ENCODE measurements at regions not wholly inside any gene's neighbourhood (a gene's known extent, or its start where the extent isn't known, plus 50 kb on each side); places are given as distances from the start of the nearest gene placed in this dataset.
"Not testable (repeated sequence)": the region's sequence is repeated elsewhere in the genome, so short reads cannot be mapped to it uniquely, and the experiment has no call there.

- peak; percentile 51 for DNase-seq (ENCODE audit: low spot score)
Observed at GRCh38 chr18:57881818-57882413, 78.8 kb upstream of the ATP8B1 start.

GRCh38 chr18:57879924-57880323 lies 76.8 kb upstream of the ATP8B1 start:
- not testable (repeated sequence) for DNase-seq (ENCODE audit: low spot score)

GRCh38 chr18:57869221-57869620 lies 66.1 kb upstream of the ATP8B1 start:
- DNase-seq (ENCODE audit: low spot score), result peak; percentile 39

GRCh38 chr18:57866355-57866754 lies 63.2 kb upstream of the ATP8B1 start:
- no peak for DNase-seq (ENCODE audit: low spot score)

- DNase-seq (ENCODE audit: low spot score), result no peak
Observed at GRCh38 chr18:57864615-57865121, 61.6 kb upstream of the ATP8B1 start.

- DNase-seq (ENCODE audit: low spot score), result no peak
Observed at GRCh38 chr18:57863706-57864105, 60.6 kb upstream of the ATP8B1 start.

GRCh38 chr18:57859314-57859713 lies 56.2 kb upstream of the ATP8B1 start:
- DNase-seq (ENCODE audit: low spot score), result peak; percentile 16

- DNase-seq (ENCODE audit: low spot score), result no peak
Observed at GRCh38 chr18:57856557-57857280, 53.6 kb upstream of the ATP8B1 start.

GRCh38 chr18:57856128-57856527 lies 53.0 kb upstream of the ATP8B1 start:
- no peak for DNase-seq (ENCODE audit: low spot score)

GRCh38 chr18:57855551-57855950 lies 52.4 kb upstream of the ATP8B1 start:
- DNase-seq (ENCODE audit: low spot score), result no peak

GRCh38 chr18:57854726-57855125 lies 51.6 kb upstream of the ATP8B1 start:
- no peak for DNase-seq (ENCODE audit: low spot score)

GRCh38 chr18:57853864-57854263 lies 50.7 kb upstream of the ATP8B1 start:
- DNase-seq (ENCODE audit: low spot score), result no peak

GRCh38 chr18:57853133-57853532 lies 50.0 kb upstream of the ATP8B1 start:
- no peak for DNase-seq (ENCODE audit: low spot score)
